T-cell (primary cell): ENCODE measurements at regions not wholly inside any gene's neighbourhood (a gene's known extent, or its start where the extent isn't known, plus 50 kb on each side); places are given as distances from the start of the nearest gene placed in this dataset.
"Not testable (repeated sequence)": the region's sequence is repeated elsewhere in the genome, so short reads cannot be mapped to it uniquely, and the experiment has no call there.

Experiments
- ATAC-seq, 4 experiments: fragments of 200-7000 bp in 3 of 4; fragments of 150-1000 bp in 1 of 4; cut with Tn5 transposase; replicated peaks in 1 of 4; 1 replicate in 3 of 4; 2 replicates in 1 of 4; pipeline ENCODE4 v1.10.0; 2021; ENCODE audit warnings: moderate library complexity in 3 of 4, mild to moderate bottlenecking in 2 of 4, moderate number of reproducible peaks in 1 of 4
- CTCF ChIA-PET, 2 donors: fragments of 300-600 bp; sonication (Branson Sonifier 250); formaldehyde crosslinking; loops; one replicate each; lab custom pipeline; 2022; ENCODE audit warnings: antibody characterized with exemption in 2 of 2; lab: Charles Lee
- POLR2A ChIA-PET, 2 donors: fragments of 300-600 bp; sonication (Branson Sonifier 250); formaldehyde crosslinking; loops; one replicate each; lab custom pipeline; 2022; ENCODE audit warnings: antibody characterized with exemption in 2 of 2; lab: Charles Lee
- DNase-seq, 35 experiments: peaks; one replicate each; pipeline versions ENCODE4 v3.0.0 to v3.0.0-alpha.2; 2013 to 2023
- H3K27ac ChIP-seq: one replicate; pipeline ENCODE4 v1.5.1; 2013; ENCODE audit warnings: low read length
- H3K27me3 ChIP-seq, 2 experiments: replicated peaks in 1 of 2; 1 replicate in 1 of 2; 2 replicates in 1 of 2; pipeline versions ENCODE4 v1.6.1 to v1.7.0; 2013; ENCODE audit warnings: low read length in 1 of 2, mixed read lengths in 1 of 2; ENCODE audit not compliant: control insufficient read depth in 2 of 2, insufficient read depth in 2 of 2; ENCODE audit errors: extremely low read depth in 1 of 2
- H3K36me3 ChIP-seq, 2 donors: 1 replicate in 1 of 2; 2 replicates in 1 of 2; pipeline versions ENCODE4 v1.6.1 to v1.7.0; 2013; ENCODE audit warnings: low read length in 1 of 2; ENCODE audit not compliant: control insufficient read depth in 2 of 2, insufficient read depth in 1 of 2; ENCODE audit errors: extremely low read depth in 1 of 2
- H3K4me1 ChIP-seq, 2 experiments: 1 replicate in 1 of 2; 2 replicates in 1 of 2; pipeline versions ENCODE4 v1.6.1 to v1.7.0; 2013; ENCODE audit warnings: low read length in 2 of 2, mixed read lengths in 1 of 2; ENCODE audit not compliant: insufficient read depth in 2 of 2, control insufficient read depth in 1 of 2; ENCODE audit errors: extremely low read depth in 1 of 2
- H3K4me3 ChIP-seq, 2 donors: 1 replicate in 1 of 2; 2 replicates in 1 of 2; pipeline versions ENCODE4 v1.5.1 to v1.7.0; 2013; ENCODE audit warnings: mild to moderate bottlenecking in 2 of 2, low read length in 1 of 2, moderate library complexity in 1 of 2; ENCODE audit not compliant: control insufficient read depth in 1 of 2; ENCODE audit errors: extremely low read depth in 1 of 2
- H3K9me3 ChIP-seq: 2 replicates; pipeline ENCODE4 v1.7.0; 2013
- H3K27ac Mint-ChIP-seq, 2 donors: one replicate each; pipeline ENCODE4 v1.8.0; 2020 to 2021; ENCODE audit warnings: mild to moderate bottlenecking in 2 of 2, mixed read lengths in 2 of 2
- H3K27me3 Mint-ChIP-seq, 2 donors: one replicate each; pipeline ENCODE4 v1.8.0; 2021 to 2022; ENCODE audit warnings: mixed read lengths in 2 of 2
- H3K36me3 Mint-ChIP-seq: one replicate; pipeline ENCODE4 v1.8.0; 2021; ENCODE audit warnings: mixed read lengths
- H3K4me1 Mint-ChIP-seq, 3 donors: one replicate each; pipeline ENCODE4 v1.8.0; 2020 to 2022; ENCODE audit warnings: mixed read lengths in 3 of 3, mild to moderate bottlenecking in 1 of 3
- H3K4me3 Mint-ChIP-seq, 3 donors: one replicate each; pipeline ENCODE4 v1.8.0; 2020 to 2022; ENCODE audit warnings: mild to moderate bottlenecking in 3 of 3, mixed read lengths in 3 of 3, moderate library complexity in 3 of 3
- H3K9me3 Mint-ChIP-seq, 3 donors: one replicate each; pipeline ENCODE4 v1.8.0; 2020 to 2022; ENCODE audit warnings: mixed read lengths in 3 of 3
- WGBS: methylation state at CpG from one replicate; pipeline ENCODE4 v1.1.5; 2013; ENCODE audit warnings: missing lambda C conversion rate; ENCODE audit not compliant: insufficient coverage; 5-methylcytosine and 5-hydroxymethylcytosine counted together

DNA sequence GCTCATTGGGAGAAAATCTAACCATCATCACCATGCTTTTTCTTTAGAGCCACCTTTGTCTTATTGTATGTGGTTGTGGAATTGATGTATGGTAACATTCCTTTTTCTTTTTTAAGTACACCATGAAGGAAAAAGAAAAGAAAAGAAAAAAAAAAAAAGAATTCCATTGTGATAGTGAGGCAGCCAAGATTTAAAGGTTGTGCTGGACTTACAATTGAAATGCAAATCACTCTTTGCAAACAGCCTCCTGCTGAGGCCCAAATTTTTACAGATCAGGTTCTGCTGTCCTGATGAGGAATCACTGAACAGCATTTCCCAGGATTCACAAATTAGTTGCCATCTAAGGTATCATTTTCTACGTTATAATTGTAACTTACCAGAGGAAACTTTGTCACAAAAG is 1101.0 kb upstream of the FANCL start:
- H3K36me3 ChIP-seq: no peaks in the 10 kb centered on the region
- Mint-ChIP-seq H3K27me3 (peaks cover 0 to 3% of the 10 kb centered on the region in 2 donors), H3K36me3 (no peaks in the 10 kb centered on the region), H3K27ac (no peak overlapping the region), H3K9me3 (peaks cover 0 to 6% (median 4%) of the 10 kb centered on the region in 3 donors), H3K4me1 (no peaks in the 10 kb centered on the region), H3K4me3 (no peak overlapping the region)
- DNase-seq: no peak
- no peak overlapping the region for H3K27ac ChIP-seq
- H3K4me1 ChIP-seq: no peaks in the 10 kb centered on the region
- ATAC-seq: no peak
- no peaks in the 10 kb centered on the region for H3K9me3 ChIP-seq
- no peak overlapping the region for H3K4me3 ChIP-seq
- no CpG with 5 or more reads among the region's 1 CpG for WGBS
- ChIA-PET POLR2A (no interaction called here), CTCF (no interaction called here)
- H3K27me3 ChIP-seq: no peaks in the 10 kb centered on the region

GRCh38 chr2:59339837-59340207 is 1098.7 kb upstream of the FANCL start:
- CTCF ChIA-PET: no interaction called here

GRCh38 chr2:59339121-59339836 is 1098.2 kb upstream of the FANCL start:
- Mint-ChIP-seq H3K27ac (no peak overlapping the region), H3K9me3 (peaks cover 0 to 3% (median 3%) of the 10 kb centered on the region in 3 donors), H3K4me1 (no peaks in the 10 kb centered on the region), H3K27me3 (peaks cover 0 to 3% of the 10 kb centered on the region in 2 donors), H3K4me3 (no peak overlapping the region), H3K36me3 (no peaks in the 10 kb centered on the region)
- Histone ChIP-seq H3K36me3 (no peaks in the 10 kb centered on the region), H3K4me1 (no peaks in the 10 kb centered on the region), H3K27me3 (no peaks in the 10 kb centered on the region), H3K27ac (no peak overlapping the region), H3K4me3 (no peak overlapping the region), H3K9me3 (no peaks in the 10 kb centered on the region)
- ATAC-seq (no peak), DNase-seq (no peak)
- POLR2A ChIA-PET: no interaction called here
- 78% methylated on average over 6 of the region's 8 CpGs for WGBS
- CTCF ChIA-PET: no interaction called here

More at GRCh38 chr2:59339837-59340207, 1098.7 kb upstream of the FANCL start:
- H3K9me3 ChIP-seq: no peaks in the 10 kb centered on the region
- H3K4me1 ChIP-seq: no peaks in the 10 kb centered on the region
- no peaks in the 10 kb centered on the region for H3K36me3 ChIP-seq
- DNase-seq (no peak), ATAC-seq (no peak)
- no peak overlapping the region for H3K4me3 Mint-ChIP-seq
- H3K27me3 ChIP-seq: no peaks in the 10 kb centered on the region
- no peak overlapping the region for H3K4me3 ChIP-seq
- peaks cover 0 to 3% of the 10 kb centered on the region in 2 donors for H3K27me3 Mint-ChIP-seq
- no peak overlapping the region for H3K27ac Mint-ChIP-seq
- H3K27ac ChIP-seq: no peak overlapping the region
- POLR2A ChIA-PET: no interaction called here
- H3K9me3 Mint-ChIP-seq: peaks cover 0 to 4% (median 3%) of the 10 kb centered on the region in 3 donors
- no peaks in the 10 kb centered on the region for H3K36me3 Mint-ChIP-seq
- WGBS: no CpG with 5 or more reads among the region's 2 CpGs
- H3K4me1 Mint-ChIP-seq: no peaks in the 10 kb centered on the region

DNA sequence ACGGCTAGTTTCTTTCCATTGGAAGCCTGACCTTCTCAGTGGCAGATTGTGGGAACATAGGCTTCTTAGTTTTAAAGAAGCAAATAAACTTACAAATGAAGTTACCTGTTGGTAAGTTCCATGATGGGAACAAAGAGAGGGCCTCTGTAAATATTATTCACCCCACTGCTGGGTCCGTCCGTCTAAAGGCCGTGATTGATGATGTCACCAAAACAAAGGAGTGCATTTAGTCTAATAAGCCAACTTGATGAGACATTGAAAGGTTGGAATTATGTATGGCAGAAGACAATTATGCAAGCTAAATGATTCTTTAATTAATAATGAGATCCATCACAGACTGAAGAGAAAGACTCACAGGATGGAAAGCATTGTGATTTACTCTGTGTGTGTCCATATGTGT is 1091.9 kb upstream of the FANCL start:
- no peaks in the 10 kb centered on the region for H3K36me3 ChIP-seq
- no peak overlapping the region for H3K27ac ChIP-seq
- H3K4me1 ChIP-seq: no peaks in the 10 kb centered on the region
- H3K9me3 Mint-ChIP-seq: peaks cover 0 to 16% (median 9%) of the 10 kb centered on the region in 3 donors
- H3K27ac Mint-ChIP-seq: no peak overlapping the region
- no peaks in the 10 kb centered on the region for H3K27me3 Mint-ChIP-seq
- H3K9me3 ChIP-seq: no peaks in the 10 kb centered on the region
- ChIA-PET POLR2A (no interaction called here), CTCF (no interaction called here)
- H3K4me1 Mint-ChIP-seq: no peaks in the 10 kb centered on the region
- H3K4me3 ChIP-seq: no peak overlapping the region
- DNase-seq (no peak), ATAC-seq (no peak)
- no peak overlapping the region for H3K4me3 Mint-ChIP-seq
- WGBS: no CpG with 5 or more reads among the region's 4 CpGs
- H3K36me3 Mint-ChIP-seq: no peaks in the 10 kb centered on the region
- H3K27me3 ChIP-seq: no peaks in the 10 kb centered on the region

DNA sequence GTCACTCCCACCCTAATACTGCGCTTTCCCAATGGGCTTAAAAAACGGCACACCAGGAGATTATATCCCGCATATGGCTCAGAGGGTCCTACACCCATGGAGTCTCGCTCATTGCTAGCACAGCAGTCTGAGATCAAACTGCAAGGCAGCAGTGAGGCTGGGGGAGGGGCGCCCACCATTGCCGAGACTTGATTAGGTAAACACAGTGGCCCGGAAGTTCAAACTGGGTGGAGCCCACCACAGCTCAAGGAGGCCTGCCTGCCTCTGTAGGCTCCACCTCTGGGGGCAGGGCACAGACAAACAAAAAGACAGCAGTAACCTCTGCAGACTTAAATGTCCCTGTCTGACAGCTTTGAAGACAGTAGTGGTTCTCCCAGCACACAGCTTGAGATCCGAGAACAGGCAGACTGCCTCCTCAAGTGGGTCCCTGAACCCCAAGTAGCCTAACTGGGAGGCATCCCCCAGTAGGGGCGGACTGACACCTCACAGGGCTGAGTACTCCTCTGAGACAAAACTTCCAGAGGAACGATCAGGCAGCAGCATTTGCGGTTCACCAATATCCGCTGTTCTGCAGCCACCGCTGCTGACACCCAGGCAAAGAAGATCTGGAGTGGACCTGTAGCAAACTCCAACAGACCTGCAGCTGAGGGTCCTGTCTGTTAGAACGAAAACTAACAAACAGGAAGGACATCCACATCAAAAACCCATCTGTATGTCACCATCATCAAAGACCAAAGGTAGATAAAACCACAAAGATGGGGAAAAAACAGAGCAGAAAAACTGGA is 1085.6 kb upstream of the FANCL start:
- H3K36me3 Mint-ChIP-seq, H3K4me3 ChIP-seq, CTCF ChIA-PET, H3K4me3 Mint-ChIP-seq, H3K36me3 ChIP-seq, POLR2A ChIA-PET, H3K4me1 ChIP-seq, H3K9me3 ChIP-seq, ATAC-seq, H3K27me3 ChIP-seq, H3K27ac Mint-ChIP-seq, H3K27ac ChIP-seq, H3K4me1 Mint-ChIP-seq, H3K27me3 Mint-ChIP-seq, H3K9me3 Mint-ChIP-seq: not testable (repeated sequence)
- peak in 4 of 35 experiments; percentile 0 to 15 (median 8) for DNase-seq
- WGBS: 76% methylated on average over 8 of the region's 14 CpGs

DNA sequence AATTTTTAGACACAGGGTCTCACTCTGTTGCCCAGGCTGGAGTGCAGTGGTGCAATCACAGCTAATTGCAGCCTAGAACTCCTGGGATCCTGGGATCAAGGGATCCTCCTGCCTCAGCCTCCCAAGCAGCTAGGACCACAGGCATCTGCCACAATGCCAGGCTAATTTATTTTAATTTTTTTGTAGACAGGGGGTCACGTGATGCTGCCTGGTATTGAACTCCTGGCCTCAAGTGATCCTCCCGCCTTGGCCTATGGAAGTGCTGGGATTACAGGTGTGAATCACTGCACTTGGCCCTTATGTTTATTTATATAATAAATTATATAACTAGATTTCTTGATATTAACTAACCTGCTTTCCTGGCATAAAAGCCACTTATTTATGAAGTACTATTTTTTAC is 1081.7 kb upstream of the FANCL start:
- no CpG with 5 or more reads among the region's 2 CpGs for WGBS
- no peak for DNase-seq
- H3K27me3 ChIP-seq: no peaks in the 10 kb centered on the region
- no peak overlapping the region for H3K27ac ChIP-seq
- Mint-ChIP-seq H3K36me3 (no peaks in the 10 kb centered on the region), H3K27me3 (no peaks in the 10 kb centered on the region), H3K9me3 (peaks cover 2 to 4% (median 3%) of the 10 kb centered on the region in 3 donors), H3K4me3 (no peak overlapping the region), H3K27ac (no peak overlapping the region), H3K4me1 (no peaks in the 10 kb centered on the region)
- H3K4me3 ChIP-seq: no peak overlapping the region
- ChIA-PET CTCF (no interaction called here), POLR2A (no interaction called here)
- no peaks in the 10 kb centered on the region for H3K36me3 ChIP-seq
- H3K9me3 ChIP-seq: no peaks in the 10 kb centered on the region
- no peak for ATAC-seq
- H3K4me1 ChIP-seq: no peaks in the 10 kb centered on the region
